ENCODE measurements at regions not wholly inside any gene's neighbourhood (a gene's known extent, or its start where the extent isn't known, plus 50 kb on each side); places are given as distances from the start of the nearest gene placed in this dataset.
"Not testable (repeated sequence)": the region's sequence is repeated elsewhere in the genome, so short reads cannot be mapped to it uniquely, and the experiment has no call there.

GRCh38 chr12:131192951-131193350 is 239.2 kb downstream of the ADGRD1 start:
- no peaks in the 10 kb centered on the region for H3K27me3 ChIP-seq (ENCODE audit: control insufficient read depth, insufficient read depth, low read length)
- H3K4me1 ChIP-seq (ENCODE audit: control insufficient read depth, low read depth, low read length): no peaks in the 10 kb centered on the region
- H3K9me3 ChIP-seq (ENCODE audit: control insufficient read depth, low read depth, low read length): no peaks in the 10 kb centered on the region
- no peak overlapping the region for H3K4me3 ChIP-seq (ENCODE audit: low read length)
- H3K9ac ChIP-seq (ENCODE audit: low read length): no peak overlapping the region
- no peak overlapping the region for H3K27ac ChIP-seq (ENCODE audit: low read length)
- H3K36me3 ChIP-seq (ENCODE audit: control insufficient read depth, low read depth, low read length): no peaks in the 10 kb centered on the region

- no peak overlapping the region for H3K9ac ChIP-seq (ENCODE audit: low read length)
- H3K27ac ChIP-seq (ENCODE audit: low read length): no peak overlapping the region
- H3K4me1 ChIP-seq (ENCODE audit: control insufficient read depth, low read depth, low read length): no peaks in the 10 kb centered on the region
Observed at GRCh38 chr12:131194166-131194565, 240.5 kb downstream of the ADGRD1 start.

GRCh38 chr12:131195796-131196195 is 242.1 kb downstream of the ADGRD1 start:
- no peaks in the 10 kb centered on the region for H3K9me3 ChIP-seq (ENCODE audit: control insufficient read depth, low read depth, low read length)
- no peaks in the 10 kb centered on the region for H3K36me3 ChIP-seq (ENCODE audit: control insufficient read depth, low read depth, low read length)
- H3K4me1 ChIP-seq (ENCODE audit: control insufficient read depth, low read depth, low read length): no peaks in the 10 kb centered on the region
- H3K27ac ChIP-seq (ENCODE audit: low read length): no peak overlapping the region
- H3K4me3 ChIP-seq (ENCODE audit: low read length): no peak overlapping the region
- H3K27me3 ChIP-seq (ENCODE audit: control insufficient read depth, insufficient read depth, low read length): no peaks in the 10 kb centered on the region
- H3K9ac ChIP-seq (ENCODE audit: low read length): no peak overlapping the region

More at GRCh38 chr12:131194166-131194565, 240.5 kb downstream of the ADGRD1 start:
- Histone ChIP-seq H3K27me3 (ENCODE audit: control insufficient read depth, insufficient read depth, low read length) (no peaks in the 10 kb centered on the region), H3K9me3 (ENCODE audit: control insufficient read depth, low read depth, low read length) (no peaks in the 10 kb centered on the region), H3K36me3 (ENCODE audit: control insufficient read depth, low read depth, low read length) (no peaks in the 10 kb centered on the region), H3K4me3 (ENCODE audit: low read length) (no peak overlapping the region)

GRCh38 chr12:131196220-131196619 is 242.5 kb downstream of the ADGRD1 start:
- no peaks in the 10 kb centered on the region for H3K36me3 ChIP-seq (ENCODE audit: control insufficient read depth, low read depth, low read length)
- no peaks in the 10 kb centered on the region for H3K27me3 ChIP-seq (ENCODE audit: control insufficient read depth, insufficient read depth, low read length)
- no peaks in the 10 kb centered on the region for H3K4me1 ChIP-seq (ENCODE audit: control insufficient read depth, low read depth, low read length)
- H3K27ac ChIP-seq (ENCODE audit: low read length): no peak overlapping the region
- H3K9ac ChIP-seq (ENCODE audit: low read length): no peak overlapping the region
- H3K4me3 ChIP-seq (ENCODE audit: low read length): no peak overlapping the region
- no peaks in the 10 kb centered on the region for H3K9me3 ChIP-seq (ENCODE audit: control insufficient read depth, low read depth, low read length)

- Histone ChIP-seq H3K27me3 (ENCODE audit: control insufficient read depth, insufficient read depth, low read length) (no peaks in the 10 kb centered on the region), H3K27ac (ENCODE audit: low read length) (no peak overlapping the region), H3K9me3 (ENCODE audit: control insufficient read depth, low read depth, low read length) (no peaks in the 10 kb centered on the region), H3K36me3 (ENCODE audit: control insufficient read depth, low read depth, low read length) (no peaks in the 10 kb centered on the region), H3K4me3 (ENCODE audit: low read length) (no peak overlapping the region), H3K9ac (ENCODE audit: low read length) (no peak overlapping the region), H3K4me1 (ENCODE audit: control insufficient read depth, low read depth, low read length) (no peaks in the 10 kb centered on the region)
Observed at GRCh38 chr12:131197490-131197889, 243.8 kb downstream of the ADGRD1 start.

- H3K36me3 ChIP-seq (ENCODE audit: control insufficient read depth, low read depth, low read length): no peaks in the 10 kb centered on the region
- no peaks in the 10 kb centered on the region for H3K9me3 ChIP-seq (ENCODE audit: control insufficient read depth, low read depth, low read length)
- H3K27ac ChIP-seq (ENCODE audit: low read length): no peak overlapping the region
- H3K27me3 ChIP-seq (ENCODE audit: control insufficient read depth, insufficient read depth, low read length): no peaks in the 10 kb centered on the region
- no peak overlapping the region for H3K9ac ChIP-seq (ENCODE audit: low read length)
- no peaks in the 10 kb centered on the region for H3K4me1 ChIP-seq (ENCODE audit: control insufficient read depth, low read depth, low read length)
- H3K4me3 ChIP-seq (ENCODE audit: low read length): no peak overlapping the region
Observed at GRCh38 chr12:131199221-131199620, 245.5 kb downstream of the ADGRD1 start.

- not testable (repeated sequence) for H3K27me3 ChIP-seq (ENCODE audit: control insufficient read depth, insufficient read depth, low read length); H3K4me1 ChIP-seq (ENCODE audit: control insufficient read depth, low read depth, low read length); H3K27ac ChIP-seq (ENCODE audit: low read length); H3K9me3 ChIP-seq (ENCODE audit: control insufficient read depth, low read depth, low read length); H3K9ac ChIP-seq (ENCODE audit: low read length); H3K36me3 ChIP-seq (ENCODE audit: control insufficient read depth, low read depth, low read length); H3K4me3 ChIP-seq (ENCODE audit: low read length)
Observed at GRCh38 chr12:131201912-131202311, 248.2 kb downstream of the ADGRD1 start.

- no peak overlapping the region for H3K4me3 ChIP-seq (ENCODE audit: low read length)
- no peaks in the 10 kb centered on the region for H3K4me1 ChIP-seq (ENCODE audit: control insufficient read depth, low read depth, low read length)
- no peak overlapping the region for H3K9ac ChIP-seq (ENCODE audit: low read length)
- no peaks in the 10 kb centered on the region for H3K9me3 ChIP-seq (ENCODE audit: control insufficient read depth, low read depth, low read length)
- no peaks in the 10 kb centered on the region for H3K36me3 ChIP-seq (ENCODE audit: control insufficient read depth, low read depth, low read length)
- H3K27me3 ChIP-seq (ENCODE audit: control insufficient read depth, insufficient read depth, low read length): no peaks in the 10 kb centered on the region
- no peak overlapping the region for H3K27ac ChIP-seq (ENCODE audit: low read length)
Observed at GRCh38 chr12:131202592-131203378, 249.1 kb downstream of the ADGRD1 start.

- Histone ChIP-seq H3K27ac (ENCODE audit: low read length) (no peak overlapping the region), H3K4me3 (ENCODE audit: low read length) (no peak overlapping the region), H3K9me3 (ENCODE audit: control insufficient read depth, low read depth, low read length) (no peaks in the 10 kb centered on the region), H3K4me1 (ENCODE audit: control insufficient read depth, low read depth, low read length) (no peaks in the 10 kb centered on the region), H3K9ac (ENCODE audit: low read length) (no peak overlapping the region), H3K27me3 (ENCODE audit: control insufficient read depth, insufficient read depth, low read length) (no peaks in the 10 kb centered on the region), H3K36me3 (ENCODE audit: control insufficient read depth, low read depth, low read length) (no peaks in the 10 kb centered on the region)
Observed at GRCh38 chr12:131203666-131204415, 250.1 kb downstream of the ADGRD1 start.

- no peaks in the 10 kb centered on the region for H3K27me3 ChIP-seq (ENCODE audit: control insufficient read depth, insufficient read depth, low read length)
- no peaks in the 10 kb centered on the region for H3K9me3 ChIP-seq (ENCODE audit: control insufficient read depth, low read depth, low read length)
- no peaks in the 10 kb centered on the region for H3K36me3 ChIP-seq (ENCODE audit: control insufficient read depth, low read depth, low read length)
- no peaks in the 10 kb centered on the region for H3K4me1 ChIP-seq (ENCODE audit: control insufficient read depth, low read depth, low read length)
- no peak overlapping the region for H3K9ac ChIP-seq (ENCODE audit: low read length)
- H3K4me3 ChIP-seq (ENCODE audit: low read length): no peak overlapping the region
- H3K27ac ChIP-seq (ENCODE audit: low read length): no peak overlapping the region
Observed at GRCh38 chr12:131204416-131205274, 250.9 kb downstream of the ADGRD1 start.

GRCh38 chr12:131205275-131205933 is 251.7 kb downstream of the ADGRD1 start:
- not testable (repeated sequence) for H3K4me3 ChIP-seq (ENCODE audit: low read length); H3K36me3 ChIP-seq (ENCODE audit: control insufficient read depth, low read depth, low read length); H3K9ac ChIP-seq (ENCODE audit: low read length); H3K4me1 ChIP-seq (ENCODE audit: control insufficient read depth, low read depth, low read length); H3K9me3 ChIP-seq (ENCODE audit: control insufficient read depth, low read depth, low read length); H3K27ac ChIP-seq (ENCODE audit: low read length); H3K27me3 ChIP-seq (ENCODE audit: control insufficient read depth, insufficient read depth, low read length)
